H1 (cell line): ENCODE measurements at regions not wholly inside any gene's neighbourhood (a gene's known extent, or its start where the extent isn't known, plus 50 kb on each side); places are given as distances from the start of the nearest gene placed in this dataset.
"Not testable (repeated sequence)": the region's sequence is repeated elsewhere in the genome, so short reads cannot be mapped to it uniquely, and the experiment has no call there.

Experiments used
- CTCF ChIA-PET: fragments of 300-600 bp; sonication (Branson Sonifier 250); formaldehyde crosslinking; loops from one replicate; lab custom pipeline; 2021; ENCODE audit not compliant: partially characterized antibody; lab: Charles Lee
- POLR2A ChIA-PET: fragments of 300-600 bp; sonication (Branson Sonifier 250); formaldehyde crosslinking; loops from one replicate; lab custom pipeline; 2021; ENCODE audit warnings: inconsistent platforms; ENCODE audit not compliant: partially characterized antibody; lab: Charles Lee
- DNase-seq, 2 experiments: peaks; one replicate each; pipeline versions ENCODE4 v3.0.0 to v3.0.0-alpha.2; 2010 to 2022; ENCODE audit warnings: low spot score in 2 of 2, low read depth in 1 of 2, mixed read lengths in 1 of 2
- FAIRE-seq: peaks from 2 replicates; lab custom pipeline; 2011; peaks lifted over from hg19 to GRCh38; lab: Jason Lieb, UNC
- H2AFZ ChIP-seq: 2 replicates; pipeline ENCODE4 v1.8.1; 2012; ENCODE audit warnings: low read length, inconsistent platforms
- H2AK5ac ChIP-seq: 2 replicates; pipeline ENCODE4 v1.6.1; 2013; ENCODE audit warnings: low read depth, low read length
- H2BK120ac ChIP-seq: replicated peaks from 2 replicates; pipeline ENCODE3; 2013; ENCODE audit warnings: low read depth, low read length, inconsistent platforms
- H2BK12ac ChIP-seq: 2 replicates; pipeline ENCODE4 v1.6.1; 2013; ENCODE audit warnings: low read depth, low read length
- H2BK15ac ChIP-seq: 2 replicates; pipeline ENCODE4 v1.6.1; 2013; ENCODE audit warnings: low read length
- H2BK20ac ChIP-seq: 2 replicates; pipeline ENCODE4 v1.6.1; 2013; ENCODE audit warnings: low read length
- H2BK5ac ChIP-seq: 2 replicates; pipeline ENCODE4 v1.6.1; 2013; ENCODE audit warnings: low read depth, low read length
- H3K14ac ChIP-seq: 2 replicates; pipeline ENCODE4 v1.6.1; 2013; ENCODE audit warnings: inconsistent platforms; ENCODE audit not compliant: insufficient read length
- H3K18ac ChIP-seq: 2 replicates; pipeline ENCODE4 v1.6.1; 2013; ENCODE audit warnings: low read length; ENCODE audit errors: extremely low read depth
- H3K23ac ChIP-seq: 2 replicates; pipeline ENCODE4 v1.6.1; 2013; ENCODE audit warnings: inconsistent platforms; ENCODE audit not compliant: insufficient read length
- H3K23me2 ChIP-seq: 2 replicates; pipeline ENCODE4 v1.6.1; 2013; ENCODE audit warnings: low read depth, low read length
- H3K27ac ChIP-seq: 2 replicates; pipeline ENCODE4 v1.6.1; 2011; ENCODE audit warnings: low read depth, low read length, inconsistent platforms
- H3K27me3 ChIP-seq, 4 experiments: replicated peaks in 1 of 4; 1 replicate in 1 of 4; 2 replicates in 3 of 4; pipeline versions ENCODE4 v1.6.1 to v1.8.1; 2011 to 2013; ENCODE audit warnings: low read length in 3 of 4, mild to moderate bottlenecking in 3 of 4, inconsistent platforms in 2 of 4, mixed read lengths in 2 of 4, moderate library complexity in 1 of 4; ENCODE audit not compliant: control insufficient read depth in 3 of 4, insufficient read depth in 3 of 4; ENCODE audit errors: extremely low read depth in 1 of 4
- H3K36me3 ChIP-seq, 4 experiments: 2 replicates each; pipeline versions ENCODE4 v1.6.1 to v1.8.1; 2011 to 2013; ENCODE audit warnings: mild to moderate bottlenecking in 4 of 4, low read length in 3 of 4, moderate library complexity in 2 of 4, control low read depth in 1 of 4, inconsistent platforms in 1 of 4; ENCODE audit not compliant: insufficient read depth in 4 of 4, control insufficient read depth in 2 of 4
- H3K4ac ChIP-seq: replicated peaks from 2 replicates; pipeline ENCODE3; 2013; ENCODE audit warnings: low read length, low read depth, mixed read lengths, inconsistent platforms; ENCODE audit not compliant: insufficient read length
- H3K4me1 ChIP-seq, 4 experiments: replicated peaks in 1 of 4; 1 replicate in 1 of 4; 2 replicates in 3 of 4; pipeline versions ENCODE4 v1.6.1 to v1.8.1; 2011 to 2013; ENCODE audit warnings: low read length in 3 of 4, inconsistent platforms in 2 of 4, mixed read lengths in 1 of 4; ENCODE audit not compliant: insufficient read depth in 4 of 4, control insufficient read depth in 3 of 4
- H3K4me2 ChIP-seq, 2 experiments: 2 replicates each; pipeline versions ENCODE4 v1.6.1 to v1.8.1; 2011 to 2013; ENCODE audit warnings: low read depth in 2 of 2, low read length in 2 of 2, control low read depth in 1 of 2, inconsistent platforms in 1 of 2, mild to moderate bottlenecking in 1 of 2; ENCODE audit not compliant: insufficient read depth in 1 of 2
- H3K4me3 ChIP-seq, 4 experiments: fragments of 200-600, 300-600 bp in 1 of 4; sonication (generic), shearing (Covaris generic), sonication (Bioruptor Twin) in 1 of 4; 2 replicates each; pipeline versions ENCODE4 v1.5.1 to v1.8.1; 2011 to 2016; ENCODE audit warnings: low read length in 4 of 4, low read depth in 3 of 4, control low read depth in 2 of 4, inconsistent platforms in 2 of 4, mild to moderate bottlenecking in 2 of 4, mixed read lengths in 1 of 4, moderate library complexity in 1 of 4; ENCODE audit not compliant: insufficient read depth in 2 of 4; ENCODE audit errors: extremely low read depth in 1 of 4
- H3K56ac ChIP-seq: replicated peaks from 2 replicates; pipeline ENCODE3; 2013; ENCODE audit warnings: low read depth, mild to moderate bottlenecking, mixed read lengths, low read length, inconsistent platforms; ENCODE audit not compliant: insufficient read length
- H3K79me1 ChIP-seq: 2 replicates; pipeline ENCODE4 v1.6.1; 2013; ENCODE audit warnings: low read depth, low read length, control low read depth
- H3K79me2 ChIP-seq, 2 experiments: 2 replicates each; pipeline versions ENCODE4 v1.6.1 to v1.8.1; 2012 to 2013; ENCODE audit warnings: low read length in 2 of 2, mild to moderate bottlenecking in 2 of 2, inconsistent platforms in 1 of 2; ENCODE audit not compliant: insufficient read depth in 2 of 2, control insufficient read depth in 1 of 2
- H3K9ac ChIP-seq, 4 experiments: replicated peaks in 1 of 4; 1 replicate in 1 of 4; 2 replicates in 3 of 4; pipeline versions ENCODE4 v1.6.1 to v1.8.1; 2011 to 2013; ENCODE audit warnings: low read depth in 3 of 4, low read length in 3 of 4, control low read depth in 2 of 4, mild to moderate bottlenecking in 2 of 4, moderate library complexity in 2 of 4, inconsistent platforms in 1 of 4; ENCODE audit errors: extremely low read depth in 1 of 4
- H3K9me3 ChIP-seq, 2 experiments: 2 replicates each; pipeline versions ENCODE4 v1.6.1 to v1.8.1; 2012 to 2013; ENCODE audit warnings: mild to moderate bottlenecking in 2 of 2, moderate library complexity in 2 of 2, control low read depth in 1 of 2, inconsistent platforms in 1 of 2, low read depth in 1 of 2, low read length in 1 of 2, mixed read lengths in 1 of 2; ENCODE audit not compliant: insufficient read depth in 2 of 2
- H4K20me1 ChIP-seq, 2 experiments: replicated peaks in 1 of 2; 2 replicates each; pipeline versions ENCODE3 to v1.8.1; 2011 to 2013; ENCODE audit warnings: inconsistent platforms in 2 of 2, low read length in 2 of 2, mild to moderate bottlenecking in 1 of 2; ENCODE audit not compliant: insufficient read depth in 2 of 2, control insufficient read depth in 1 of 2
- H4K5ac ChIP-seq: 2 replicates; pipeline ENCODE4 v1.6.1; 2013; ENCODE audit warnings: low read length, low read depth, mixed read lengths, inconsistent platforms; ENCODE audit not compliant: insufficient read length
- H4K8ac ChIP-seq: 2 replicates; pipeline ENCODE4 v1.8.0; 2013; ENCODE audit warnings: mild to moderate bottlenecking, moderate library complexity, low read length, inconsistent platforms; ENCODE audit not compliant: insufficient read depth; ENCODE audit errors: extremely low read depth
- H4K91ac ChIP-seq: replicated peaks from 2 replicates; pipeline ENCODE3; 2013; ENCODE audit warnings: low read length, mixed read lengths, inconsistent platforms; ENCODE audit not compliant: insufficient read length
- EP300 ChIP-seq, 2 experiments: IDR thresholded peaks; 1 replicate in 1 of 2; 2 replicates in 1 of 2; pipeline ENCODE4 v1.6.1; 2011 to 2012; ENCODE audit warnings: low read depth in 2 of 2, low read length in 2 of 2, mild to moderate bottlenecking in 2 of 2, borderline replicate concordance in 1 of 2, inconsistent platforms in 1 of 2, moderate library complexity in 1 of 2
- WGBS, 2 experiments: shearing (Covaris generic) in 1 of 2; methylation state at CpG; one replicate each; pipeline versions ENCODE4 v1.1.6 to v1.1.7; 2013 to 2015; ENCODE audit warnings: low lambda C conversion rate in 2 of 2, mixed read lengths in 2 of 2, inconsistent platforms in 1 of 2, low coverage in 1 of 2, missing lambda C conversion rate in 1 of 2; ENCODE audit not compliant: insufficient replicate concordance in 2 of 2, insufficient coverage in 1 of 2, insufficient read length in 1 of 2; ENCODE audit errors: extremely low coverage in 1 of 2, missing lambda C conversion rate in 1 of 2; 5-methylcytosine and 5-hydroxymethylcytosine counted together

DNA sequence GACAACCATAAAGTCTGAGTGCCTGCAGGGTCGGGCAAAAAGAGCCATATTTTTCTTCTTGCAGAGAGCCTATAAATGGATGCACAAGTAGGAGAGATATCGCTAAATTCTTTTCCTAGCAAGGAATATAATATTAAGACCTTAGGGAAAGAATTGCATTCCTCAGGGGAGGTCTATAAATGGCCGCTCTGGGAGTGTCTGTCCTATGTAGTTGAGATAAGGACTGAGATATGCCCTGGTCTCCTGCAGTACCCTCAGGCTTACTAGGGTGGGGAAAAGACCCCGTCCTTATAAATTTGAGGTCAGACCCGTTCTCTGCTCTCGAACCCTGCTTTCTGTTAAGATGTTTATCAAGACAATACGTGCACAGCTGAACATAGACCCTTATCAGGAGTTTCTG lies 250.9 kb downstream of the ANKRD50 start:
- H3K27ac ChIP-seq, H3K79me1 ChIP-seq, H3K4me3 ChIP-seq, CTCF ChIA-PET, H3K23me2 ChIP-seq, H3K56ac ChIP-seq, H3K14ac ChIP-seq, FAIRE-seq, H2AK5ac ChIP-seq, DNase-seq, H3K4ac ChIP-seq, H3K36me3 ChIP-seq, H2BK20ac ChIP-seq, H3K23ac ChIP-seq, H3K4me2 ChIP-seq, H4K20me1 ChIP-seq, H4K5ac ChIP-seq, H2AFZ ChIP-seq, H2BK120ac ChIP-seq, H2BK15ac ChIP-seq, H3K18ac ChIP-seq, H4K91ac ChIP-seq, H3K79me2 ChIP-seq, H2BK5ac ChIP-seq, H3K9ac ChIP-seq, H4K8ac ChIP-seq, H3K27me3 ChIP-seq, POLR2A ChIA-PET, H2BK12ac ChIP-seq: not testable (repeated sequence)
- peaks cover 19 to 21% of the 10 kb centered on the region in 2 experiments for H3K9me3 ChIP-seq
- peak in 1 of 2 experiments; percentile 85; a peak in 1 of 3 replicates for TF ChIP-seq EP300 (IDR thresholded peaks at IDR 0.05; ENCODE audit: borderline replicate concordance in 1 of 2, low read depth in 2 of 2, low read length in 2 of 2)
- 95% methylated on average over 7 of the region's 7 CpGs; no CpG with 5 or more reads in 1 of the 2 experiments for WGBS, 2 experiments
- H3K4me1 ChIP-seq, result peaks cover 0 to 12% (median 9%) of the 10 kb centered on the region in 4 experiments; a peak in 6 of 7 replicates
